Suppressor macrophage treated with lipopolysaccharide for 4 hours (primary cell): ENCODE measurements at regions not wholly inside any gene's neighbourhood (a gene's known extent, or its start where the extent isn't known, plus 50 kb on each side); places are given as distances from the start of the nearest gene placed in this dataset.
"Not testable (repeated sequence)": the region's sequence is repeated elsewhere in the genome, so short reads cannot be mapped to it uniquely, and the experiment has no call there.

Source experiments
- DNase-seq: peaks from one replicate; pipeline ENCODE4 v3.0.0-alpha.2; 2020

DNA sequence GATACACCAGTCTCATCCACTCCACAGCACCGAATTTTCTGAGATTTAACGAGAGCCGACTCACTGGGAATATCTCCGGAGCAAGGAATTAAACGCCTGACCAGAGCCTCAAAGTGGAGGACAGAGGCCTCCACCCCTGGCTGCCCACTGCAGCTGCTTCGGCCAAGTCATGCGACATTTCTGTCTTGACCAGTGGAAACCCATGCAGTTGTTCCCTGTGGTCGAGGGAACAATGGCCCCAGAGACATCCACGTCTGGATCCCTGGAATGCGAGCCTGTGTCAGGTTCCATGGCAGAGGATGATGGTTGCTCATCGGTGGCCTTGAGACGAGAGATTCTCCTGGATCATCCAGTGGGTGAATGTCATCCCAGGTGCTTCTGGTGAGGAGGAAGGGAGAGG lies 65.7 kb upstream of the INSIG1 start:
- DNase-seq, result no peak

DNA sequence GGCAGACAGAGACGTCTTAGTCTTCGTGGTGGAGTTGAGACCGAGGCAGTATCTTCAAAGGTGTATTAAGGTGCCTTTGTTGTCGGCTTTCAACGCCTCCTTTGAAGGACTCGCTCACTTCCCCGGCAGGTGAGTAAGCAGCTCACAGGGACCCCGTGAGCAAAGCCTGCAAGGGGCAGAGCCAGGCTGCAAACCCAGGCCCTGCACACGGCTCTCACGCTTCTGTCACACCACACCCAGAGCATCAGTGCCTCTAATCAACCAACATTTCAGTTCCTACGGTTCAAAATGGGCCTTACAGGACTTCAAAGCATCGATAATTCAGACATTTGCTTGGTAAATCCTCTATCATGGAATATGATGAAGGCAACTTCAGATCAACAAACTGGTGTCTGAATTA lies 64.8 kb upstream of the INSIG1 start:
- no peak for DNase-seq

DNA sequence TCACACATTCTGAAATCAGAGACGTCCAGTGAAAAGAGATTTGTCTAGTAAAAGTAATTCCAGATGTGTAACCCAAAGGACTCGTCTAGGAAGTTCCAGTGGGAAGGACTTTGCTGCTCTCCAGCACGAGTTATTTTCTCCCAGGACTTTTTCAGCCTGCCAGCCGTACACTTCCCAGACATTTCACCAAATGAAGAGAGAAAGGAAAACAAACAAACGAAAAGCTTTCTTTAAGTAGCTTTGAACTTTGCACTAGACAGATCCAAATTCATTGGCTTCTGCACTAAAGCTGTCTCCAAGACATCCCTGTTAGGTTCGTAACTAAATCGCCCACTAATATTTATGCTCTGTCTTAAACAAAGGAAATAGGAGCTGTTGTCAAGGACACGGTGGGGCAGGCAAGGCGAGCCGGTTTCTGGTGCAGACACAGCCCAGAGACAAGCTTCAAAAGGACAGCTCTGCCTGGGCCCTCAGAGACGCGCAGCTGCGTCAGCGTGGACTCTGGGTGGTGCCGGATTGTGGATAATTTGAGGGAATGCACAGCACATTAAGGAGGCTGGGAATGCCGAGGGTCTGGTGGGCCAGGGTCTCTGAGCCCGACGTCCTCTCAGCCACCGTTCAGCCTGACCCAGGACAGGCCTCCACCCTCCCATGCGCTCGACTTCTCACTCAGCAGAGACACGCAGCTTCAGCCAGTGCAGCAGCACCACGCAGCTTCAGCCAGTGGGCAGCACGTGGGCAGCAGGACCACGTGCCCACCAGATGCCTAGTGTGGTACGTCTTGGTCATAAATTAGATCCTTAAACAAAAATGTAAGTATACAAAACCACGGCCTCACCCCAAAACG lies 64.1 kb upstream of the INSIG1 start:
- no peak for DNase-seq

DNA sequence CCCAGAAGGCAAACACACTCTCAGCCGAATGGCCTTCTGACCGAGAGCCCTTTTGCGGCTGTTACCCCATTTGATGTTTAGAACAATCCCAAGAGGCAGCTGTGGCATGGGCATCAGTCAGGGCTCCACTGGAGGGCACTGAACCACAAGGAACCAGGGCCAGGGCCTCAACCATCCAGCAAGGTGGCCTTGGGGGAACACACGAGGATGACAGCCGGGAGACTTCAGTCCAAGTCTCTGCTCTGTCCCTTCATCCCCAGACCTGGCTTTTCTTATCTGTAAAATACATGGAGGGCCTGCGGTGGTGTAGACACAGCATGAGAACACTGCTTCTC lies 63.6 kb upstream of the INSIG1 start:
- DNase-seq, result peak; percentile 17

DNA sequence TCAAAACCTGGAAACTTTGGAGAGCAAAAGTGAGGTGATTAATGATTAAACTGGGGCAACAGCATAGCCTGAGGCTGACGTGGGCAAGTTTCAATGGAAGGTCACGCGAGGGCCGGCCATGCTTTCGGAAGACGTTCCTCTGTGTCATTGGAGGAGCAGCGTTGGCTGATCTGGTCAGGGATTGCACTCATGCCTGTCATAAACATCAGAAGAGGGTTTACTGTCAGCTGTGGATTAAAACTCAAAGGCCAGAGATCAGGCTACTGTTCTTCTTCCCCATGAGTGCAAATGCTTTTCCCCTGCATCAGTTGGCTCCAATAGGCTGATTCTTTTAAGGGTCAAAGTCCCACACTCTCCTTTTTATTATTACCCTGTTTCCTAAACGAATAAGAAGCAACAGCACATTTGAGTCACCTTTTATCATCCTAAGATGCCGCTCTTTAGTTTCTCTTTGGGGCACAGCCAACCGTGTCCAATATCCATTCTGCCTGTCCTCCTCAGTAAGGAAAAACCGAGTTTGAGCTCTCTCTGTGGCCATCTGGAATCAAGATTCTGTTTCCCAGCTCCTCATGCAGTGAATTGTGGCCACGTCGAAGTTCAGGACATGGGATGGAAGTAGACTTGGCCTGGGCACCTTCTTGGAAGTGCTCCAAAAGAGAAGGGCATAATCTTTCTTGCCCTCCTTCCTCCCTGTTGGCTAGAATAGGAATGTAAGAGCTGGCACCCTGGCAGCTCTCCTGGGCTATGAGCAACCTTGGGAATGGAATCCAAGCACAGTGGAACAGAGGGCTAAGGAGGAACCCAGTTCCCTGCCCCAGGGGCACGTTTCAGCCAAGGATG lies 62.5 kb upstream of the INSIG1 start:
- no peak for DNase-seq

DNA sequence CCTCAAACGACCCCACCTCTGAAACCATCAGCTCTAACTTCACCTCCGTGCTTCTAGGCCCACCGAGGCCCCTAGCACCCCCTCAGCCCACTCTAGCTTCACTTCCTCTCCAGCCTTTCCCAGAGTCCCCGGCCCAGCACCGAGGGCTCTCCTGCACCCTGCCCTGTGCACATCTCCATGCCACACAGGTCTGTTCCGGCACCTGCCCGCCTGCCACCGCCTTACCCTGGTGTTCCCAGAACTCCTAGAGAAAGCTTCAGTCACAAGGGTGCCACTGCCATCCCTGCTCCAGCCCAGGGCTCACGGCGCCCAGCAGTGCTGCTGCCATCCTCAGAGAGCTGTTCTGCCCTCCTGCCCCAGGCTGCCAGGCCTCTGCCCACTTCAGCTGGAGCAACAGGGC lies 61.3 kb upstream of the INSIG1 start:
- no peak for DNase-seq

DNA sequence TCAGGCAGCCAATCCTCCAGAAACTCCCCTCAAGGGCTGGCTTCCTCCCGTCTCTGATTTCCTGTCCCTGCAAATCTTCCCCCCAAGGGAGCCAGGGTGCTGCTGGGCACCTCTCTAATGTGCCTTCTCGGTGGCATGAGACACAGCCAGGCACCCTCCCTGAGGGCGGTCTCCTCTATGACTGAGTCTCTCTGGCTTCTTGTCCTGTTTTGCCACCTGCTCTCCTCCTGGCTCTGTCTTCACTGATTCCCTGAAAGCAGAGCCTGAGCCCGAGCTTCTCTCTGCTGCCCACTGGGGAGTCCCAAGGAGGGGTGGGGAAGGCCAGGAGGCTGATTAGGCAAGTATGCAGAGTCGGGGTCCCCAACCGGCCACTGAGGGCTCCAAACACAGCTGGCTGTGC lies 60.4 kb upstream of the INSIG1 start:
- DNase-seq, result no peak

DNA sequence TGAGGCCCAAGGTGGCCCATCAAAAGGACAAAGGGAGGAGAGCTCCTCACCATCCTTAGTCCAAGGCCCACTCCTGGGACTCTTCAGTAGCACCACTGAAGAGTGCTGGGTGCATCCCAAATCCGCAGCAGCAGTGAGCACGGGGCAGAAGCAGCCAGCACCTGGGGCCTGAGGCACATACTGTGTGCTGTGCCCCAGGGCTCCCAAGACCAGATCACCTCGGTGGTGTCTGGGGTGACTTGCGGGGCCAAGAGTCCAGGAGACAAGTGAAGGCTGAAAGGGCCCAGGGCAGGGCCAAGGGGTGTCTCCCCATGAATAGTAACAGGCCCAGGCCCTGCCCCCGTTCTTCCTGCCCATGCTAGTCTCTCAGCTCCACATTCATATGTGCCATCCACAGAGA lies 59.9 kb upstream of the INSIG1 start:
- no peak for DNase-seq

DNA sequence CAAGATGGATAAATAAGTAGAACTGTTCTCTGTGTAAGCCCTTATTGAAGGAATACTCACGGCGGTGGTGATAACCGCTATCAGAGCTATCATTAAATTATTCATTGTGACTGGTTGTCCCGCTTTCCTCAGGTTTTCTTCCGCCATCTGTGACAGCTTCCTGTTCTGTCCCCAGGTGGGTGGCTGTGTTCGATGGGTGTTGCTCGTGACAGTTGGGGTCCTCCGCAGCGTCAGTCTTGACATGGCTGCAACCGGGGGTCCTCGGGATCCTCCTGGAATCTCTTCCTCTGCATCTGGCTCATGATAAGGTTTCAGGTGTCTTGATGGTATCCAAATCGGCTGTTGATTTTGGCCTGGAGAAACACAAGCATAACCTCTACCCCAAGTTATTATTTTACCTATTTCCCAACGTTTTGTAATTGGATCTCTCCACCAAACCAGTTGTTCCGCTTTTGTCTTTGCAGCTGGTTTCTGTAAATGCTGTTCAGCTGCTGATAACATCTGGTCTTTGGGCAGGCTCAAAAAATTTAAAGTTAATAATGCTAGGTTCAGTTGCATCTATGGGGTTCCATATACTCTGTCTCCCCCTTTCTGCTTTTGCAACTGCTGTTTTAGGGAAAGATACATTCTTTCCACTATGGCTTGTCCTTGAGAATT lies 58.1 kb upstream of the INSIG1 start:
- not testable (repeated sequence) for DNase-seq

DNA sequence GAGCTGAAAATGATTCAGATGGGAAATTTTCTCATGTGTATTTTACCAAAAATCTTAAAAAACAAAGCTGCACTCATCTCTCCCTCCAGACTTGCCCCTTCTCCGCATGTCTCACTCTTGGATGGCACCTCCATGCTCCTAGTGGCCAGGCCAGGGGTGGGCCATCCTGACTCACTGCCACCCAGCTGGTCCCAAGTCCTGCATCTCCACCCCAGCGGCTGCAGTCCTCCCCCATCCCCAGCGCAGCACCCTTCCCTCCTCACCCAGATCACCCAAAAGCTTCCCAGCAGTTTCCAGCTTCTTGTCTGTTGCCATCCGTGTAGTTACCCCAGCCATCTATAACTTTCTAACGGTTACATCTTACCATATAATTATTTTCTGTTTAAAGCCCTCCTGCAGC lies 53.0 kb upstream of the INSIG1 start:
- no peak for DNase-seq

DNA sequence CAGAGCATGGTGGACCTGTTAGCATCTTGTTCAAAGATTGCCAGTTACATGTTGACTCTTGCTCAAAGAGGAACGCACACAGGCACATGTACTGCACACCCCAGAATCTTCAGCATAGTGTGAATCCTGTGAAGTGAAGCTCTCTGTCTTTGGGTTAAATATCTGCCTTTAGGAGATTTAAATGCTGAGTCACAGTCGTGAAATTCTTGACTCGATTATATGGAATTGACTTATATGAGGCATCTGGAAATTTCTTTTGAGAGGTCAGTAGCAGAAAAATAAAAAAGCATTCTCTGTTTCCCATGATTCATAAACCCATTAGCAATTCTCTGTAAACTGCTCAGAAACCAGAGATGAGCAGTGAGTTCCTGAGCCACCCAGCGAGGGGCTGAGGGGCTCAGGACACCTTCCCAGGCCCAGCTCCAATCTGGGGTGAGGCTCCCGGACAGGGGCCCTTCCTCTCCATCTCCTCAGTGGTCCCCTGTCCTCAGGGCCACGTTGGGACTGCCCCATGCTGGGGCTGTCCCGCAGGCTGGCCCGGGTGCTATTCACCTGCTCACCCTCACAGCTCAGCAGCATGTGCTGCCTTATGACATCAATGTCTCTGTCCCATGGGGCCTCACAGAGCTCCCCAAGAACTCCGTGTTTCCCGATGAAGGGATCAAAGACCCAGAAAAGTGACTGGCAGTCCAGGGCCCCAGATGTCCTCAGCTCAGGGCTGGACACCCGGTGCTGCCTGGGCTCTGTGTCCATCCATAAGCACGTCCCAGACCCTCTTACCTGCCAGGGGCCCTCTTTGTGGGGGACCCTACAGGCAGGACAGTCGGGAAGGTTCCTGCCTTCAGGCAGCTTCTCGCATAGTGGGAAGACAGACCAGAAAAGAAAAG lies 50.0 kb upstream of the INSIG1 start:
- no peak for DNase-seq
